Mucosa of descending colon (tissue), 3 donors: ENCODE measurements at regions not wholly inside any gene's neighbourhood (a gene's known extent, or its start where the extent isn't known, plus 50 kb on each side); places are given as distances from the start of the nearest gene placed in this dataset.

Source experiments
- ATAC-seq: fragments of 200-7000 bp; cut with Tn5 transposase; one replicate; pipeline ENCODE4 v1.9.1; 2020; ENCODE audit warnings: mild to moderate bottlenecking, moderate library complexity
- DNase-seq, 3 donors: peaks; one replicate each; pipeline ENCODE4 v3.0.0-alpha.2; 2020
- H3K36me3 ChIP-seq: fragments of 200-600 bp; one replicate; pipeline ENCODE4 v1.8.0; 2021; ENCODE audit warnings: low read depth, mild to moderate bottlenecking
- H3K4me1 ChIP-seq: fragments of 200-600 bp; one replicate; pipeline ENCODE4 v1.8.0; 2021; ENCODE audit warnings: low read depth, mild to moderate bottlenecking
- H3K4me3 ChIP-seq: fragments of 200-600 bp; one replicate; pipeline ENCODE4 v1.8.0; 2021; ENCODE audit warnings: mild to moderate bottlenecking
- H3K9me3 ChIP-seq: fragments of 200-600 bp; one replicate; pipeline ENCODE4 v1.8.0; 2021; ENCODE audit warnings: mild to moderate bottlenecking
- CTCF ChIP-seq: fragments of 200-600 bp; IDR thresholded peaks from one replicate; pipeline ENCODE4 v1.8.0; 2022; ENCODE audit warnings: antibody characterized with exemption, mild to moderate bottlenecking
- intact Hi-C, 2 donors: fragments of 100-400 bp; cut with DNase I in 1 of 2; cut with micrococcal nuclease in 1 of 2; formaldehyde crosslinking; loops; one replicate each; pipeline versions ENCODE4 v1.11.0 to v1.11.1; 2022; cut with DNase I, micrococcal nuclease
- donor health status: DM: no; HTN: no; CAD: no; lungs with moderate emphysema.
- donor health status: DM: no; HTN: no; CAD: no.
- donor health status: DM: no; HTN: yes; CAD: no.

GRCh38 chr5:161095953-161096352, 243.9 kb upstream of the ATP10B start:
- no peak overlapping the region for H3K4me3 ChIP-seq
- no peaks in the 10 kb centered on the region for H3K36me3 ChIP-seq
- no peak for TF ChIP-seq CTCF
- H3K4me1 ChIP-seq: no peaks in the 10 kb centered on the region
- DNase-seq: no peak
- no peaks in the 10 kb centered on the region for H3K9me3 ChIP-seq
- peak; percentile 54 for ATAC-seq
- intact Hi-C loops: no loop called here

- no peak for DNase-seq
- no peaks in the 10 kb centered on the region for H3K36me3 ChIP-seq
- no peaks in the 10 kb centered on the region for H3K4me1 ChIP-seq
- no peak for TF ChIP-seq CTCF
- H3K9me3 ChIP-seq: no peaks in the 10 kb centered on the region
- no peak overlapping the region for H3K4me3 ChIP-seq
- intact Hi-C loops: no loop called here
- ATAC-seq: no peak
Measured at GRCh38 chr5:161094411-161094810, 242.4 kb upstream of the ATP10B start.

- ATAC-seq (no peak), DNase-seq (no peak)
- intact Hi-C loops: no loop called here
- Histone ChIP-seq H3K4me3 (no peak overlapping the region), H3K36me3 (no peaks in the 10 kb centered on the region), H3K9me3 (no peaks in the 10 kb centered on the region), H3K4me1 (no peaks in the 10 kb centered on the region)
- no peak for TF ChIP-seq CTCF
Measured at GRCh38 chr5:161093100-161093499, 241.1 kb upstream of the ATP10B start.

- H3K9me3 ChIP-seq: no peaks in the 10 kb centered on the region
- no peak overlapping the region for H3K4me3 ChIP-seq
- DNase-seq (no peak), ATAC-seq (no peak)
- intact Hi-C loops: no loop called here
- TF ChIP-seq CTCF: no peak
- H3K4me1 ChIP-seq: no peaks in the 10 kb centered on the region
- H3K36me3 ChIP-seq: no peaks in the 10 kb centered on the region
Measured at GRCh38 chr5:161089569-161089968, 237.6 kb upstream of the ATP10B start.

- Histone ChIP-seq H3K4me3 (no peak overlapping the region), H3K4me1 (no peaks in the 10 kb centered on the region), H3K9me3 (no peaks in the 10 kb centered on the region), H3K36me3 (no peaks in the 10 kb centered on the region)
- no peak for ATAC-seq
- DNase-seq: no peak
- no peak for TF ChIP-seq CTCF
- intact Hi-C loops: no loop called here
Measured at GRCh38 chr5:161086461-161086860, 234.4 kb upstream of the ATP10B start.

GRCh38 chr5:161085056-161085455, 233.0 kb upstream of the ATP10B start:
- H3K36me3 ChIP-seq: no peaks in the 10 kb centered on the region
- H3K4me3 ChIP-seq: no peak overlapping the region
- ATAC-seq (no peak), DNase-seq (no peak)
- intact Hi-C loops: no loop called here
- TF ChIP-seq CTCF: no peak
- H3K9me3 ChIP-seq: no peaks in the 10 kb centered on the region
- H3K4me1 ChIP-seq: no peaks in the 10 kb centered on the region
